GM23338 (cell line): ENCODE measurements at regions not wholly inside any gene's neighbourhood (a gene's known extent, or its start where the extent isn't known, plus 50 kb on each side); places are given as distances from the start of the nearest gene placed in this dataset.

Experiments
- ATAC-seq: fragments of 200-7000 bp; cut with Tn5 transposase; 3 replicates; pipeline ENCODE4 v1.9.1; 2020
- DNase-seq: peaks from one replicate; pipeline ENCODE4 v3.0.0-alpha.2; 2015; ENCODE audit warnings: low spot score
- H2AFZ ChIP-seq: fragments of 200-600 bp; sonication (generic); 2 replicates; pipeline ENCODE4 v1.8.0; 2016; ENCODE audit warnings: antibody characterized with exemption, mild to moderate bottlenecking, moderate library complexity
- H3F3A ChIP-seq: fragments of 200-600 bp; sonication (generic); replicated peaks from 2 replicates; pipeline ENCODE4 v1.8.0; 2017; ENCODE audit warnings: antibody characterized with exemption, mixed run types, low read depth
- H3K27ac ChIP-seq: fragments of 200-600 bp; sonication (generic); 2 replicates; pipeline ENCODE4 v1.6.1; 2016; ENCODE audit warnings: low read depth
- H3K27me3 ChIP-seq: fragments of 200-600 bp; sonication (generic); 2 replicates; pipeline ENCODE4 v1.8.0; 2016; ENCODE audit warnings: mild to moderate bottlenecking, mixed run types, moderate library complexity; ENCODE audit not compliant: insufficient read depth
- H3K36me3 ChIP-seq: fragments of 200-600 bp; sonication (generic); 2 replicates; pipeline ENCODE4 v1.8.0; 2016; ENCODE audit warnings: mild to moderate bottlenecking; ENCODE audit not compliant: insufficient read depth
- H3K4me1 ChIP-seq: fragments of 200-600 bp; sonication (generic); 2 replicates; pipeline ENCODE4 v1.8.0; 2016; ENCODE audit warnings: mild to moderate bottlenecking, moderate library complexity; ENCODE audit not compliant: insufficient read depth
- H3K4me2 ChIP-seq: fragments of 200-600 bp; sonication (generic); 2 replicates; pipeline ENCODE4 v1.7.1; 2017; ENCODE audit warnings: mixed run types
- H3K4me3 ChIP-seq: fragments of 200-600 bp; sonication (generic); 2 replicates; pipeline ENCODE4 v1.6.1; 2016; ENCODE audit warnings: mixed run types
- H3K79me2 ChIP-seq: fragments of 200-600 bp; sonication (generic); replicated peaks from 2 replicates; pipeline ENCODE4 v1.8.0; 2017; ENCODE audit warnings: mild to moderate bottlenecking; ENCODE audit not compliant: insufficient read depth
- H3K9me2 ChIP-seq: fragments of 200-600 bp; sonication (generic); 2 replicates; pipeline ENCODE4 v1.8.0; 2017; ENCODE audit not compliant: insufficient read depth
- H4K20me1 ChIP-seq: fragments of 200-600 bp; sonication (generic); replicated peaks from 2 replicates; pipeline ENCODE4 v1.8.0; 2017; ENCODE audit warnings: mild to moderate bottlenecking; ENCODE audit not compliant: insufficient read depth
- H3K27ac Mint-ChIP-seq: 2 replicates; pipeline ENCODE4 v1.8.0; 2020; ENCODE audit warnings: inconsistent platforms, mild to moderate bottlenecking, moderate library complexity, mixed read lengths
- H3K27me3 Mint-ChIP-seq: 3 replicates; pipeline ENCODE4 v1.8.0; 2022; ENCODE audit warnings: low read depth, mild to moderate bottlenecking, moderate library complexity, mixed read lengths, inconsistent platforms; ENCODE audit not compliant: insufficient read depth, poor library complexity
- H3K36me3 Mint-ChIP-seq: 3 replicates; pipeline ENCODE4 v1.8.0; 2021; ENCODE audit warnings: low read depth, mild to moderate bottlenecking, inconsistent platforms, moderate library complexity, mixed read lengths
- H3K4me1 Mint-ChIP-seq: 3 replicates; pipeline ENCODE4 v1.8.0; 2020; ENCODE audit warnings: mild to moderate bottlenecking, inconsistent platforms, mixed read lengths
- H3K4me3 Mint-ChIP-seq: 3 replicates; pipeline ENCODE4 v1.8.0; 2021; ENCODE audit warnings: moderate library complexity, mild to moderate bottlenecking, inconsistent platforms, mixed read lengths
- H3K9me3 Mint-ChIP-seq: 3 replicates; pipeline ENCODE4 v1.8.0; 2020; ENCODE audit warnings: moderate library complexity, mild to moderate bottlenecking, inconsistent platforms, mixed read lengths
- CREB1 ChIP-seq: fragments of 250-450 bp; sonication (Bioruptor Pico); IDR thresholded peaks from 2 replicates; pipeline ENCODE4 v1.5.0; 2020; ENCODE audit warnings: low read depth, mild to moderate bottlenecking, moderate library complexity
- EZH2 ChIP-seq: fragments of 200-600 bp; sonication (generic); IDR thresholded peaks from one replicate; pipeline ENCODE4 v1.8.0; 2017; ENCODE audit warnings: antibody characterized with exemption, mild to moderate bottlenecking, low read depth; ENCODE audit not compliant: unreplicated experiment
- EZH2phosphoT487 ChIP-seq: fragments of 200-600 bp; sonication (generic); IDR thresholded peaks from one replicate; pipeline ENCODE4 v1.8.1; 2018; ENCODE audit warnings: antibody characterized with exemption; ENCODE audit not compliant: unreplicated experiment
- JUNB ChIP-seq: IDR thresholded peaks from one replicate; pipeline ENCODE4 v1.6.1; 2016; ENCODE audit warnings: antibody characterized with exemption; ENCODE audit not compliant: unreplicated experiment
- NANOG ChIP-seq: IDR thresholded peaks from 2 replicates; pipeline ENCODE4 v1.6.1; 2016; ENCODE audit warnings: antibody characterized with exemption, borderline replicate concordance
- POLR2AphosphoS5 ChIP-seq: IDR thresholded peaks from 2 replicates; pipeline ENCODE4 v1.6.1; 2016; ENCODE audit warnings: antibody characterized with exemption, low read depth
- STAT1 ChIP-seq: IDR thresholded peaks from one replicate; pipeline ENCODE4 v1.6.1; 2016; ENCODE audit warnings: antibody characterized with exemption; ENCODE audit not compliant: unreplicated experiment
- ZNF114 ChIP-seq: fragments of 250-450 bp; sonication (Bioruptor Pico); IDR thresholded peaks from 2 replicates; pipeline ENCODE4 v1.5.0; 2020; ENCODE audit warnings: mild to moderate bottlenecking, moderate library complexity
- ZNF331 ChIP-seq: fragments of 250-450 bp; sonication (Bioruptor Pico); IDR thresholded peaks from 2 replicates; pipeline ENCODE4 v1.5.0; 2020; ENCODE audit warnings: low read depth, mild to moderate bottlenecking, moderate library complexity
- TF ChIP-seq, protein P1 (sequence below): fragments of 250-450 bp; sonication (Bioruptor Pico); IDR thresholded peaks from 2 replicates; pipeline ENCODE4 v1.5.0; 2020; ENCODE audit warnings: mild to moderate bottlenecking, moderate library complexity
- TF ChIP-seq, protein P2 (sequence below), 2 experiments: fragments of 200-600 bp in 1 of 2; sonication (generic) in 1 of 2; conservative IDR thresholded peaks; 2 replicates each; pipeline versions ENCODE4 v1.5.1 to v1.6.1; 2016 to 2017; ENCODE audit warnings: antibody characterized with exemption in 2 of 2, low read depth in 2 of 2, mild to moderate bottlenecking in 2 of 2, moderate library complexity in 1 of 2
- TF ChIP-seq, protein P3 (sequence below): IDR thresholded peaks from 2 replicates; pipeline ENCODE4 v1.6.1; 2016; ENCODE audit warnings: antibody characterized with exemption
- TF ChIP-seq, protein P4 (sequence below): IDR thresholded peaks from one replicate; pipeline ENCODE4 v1.6.1; 2018; ENCODE audit warnings: antibody characterized with exemption; ENCODE audit not compliant: unreplicated experiment

DNA sequence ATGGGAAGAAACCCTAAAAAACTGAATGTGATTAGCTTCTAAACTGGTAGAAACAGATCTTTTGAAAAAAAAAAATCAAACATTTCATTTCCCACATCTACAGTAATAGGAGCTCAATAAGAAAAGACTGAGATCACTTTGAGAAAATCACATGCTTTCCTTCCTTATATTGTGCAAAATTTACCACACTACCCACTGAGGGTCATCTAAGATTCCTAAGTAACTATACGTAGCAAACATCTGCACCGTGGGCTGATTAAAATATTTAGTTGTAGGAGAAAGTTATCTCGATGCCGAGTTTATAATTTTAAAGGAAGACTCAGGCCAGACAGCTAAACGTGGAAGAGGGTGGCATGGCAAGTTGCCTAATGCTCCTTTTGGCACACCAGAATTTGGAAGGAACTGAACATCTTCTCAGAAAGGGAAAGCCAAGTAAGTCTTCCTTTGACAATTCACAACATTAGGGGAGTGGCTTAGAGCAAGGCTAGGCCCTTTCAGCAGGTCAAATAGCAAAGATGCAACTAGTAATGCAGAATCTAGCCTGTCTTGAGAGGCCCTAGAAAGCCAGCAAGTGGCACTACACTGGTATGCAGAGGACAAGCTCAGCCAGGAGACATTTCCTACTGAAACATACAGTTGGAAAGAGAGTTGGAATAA, 128.0 kb downstream of the TMA16 start:
- Histone ChIP-seq H4K20me1 (no peaks in the 10 kb centered on the region), H3K4me3 (no peak overlapping the region), H3K4me1 (no peaks in the 10 kb centered on the region), H3K79me2 (no peaks in the 10 kb centered on the region), H3F3A (no peaks in the 10 kb centered on the region), H3K27me3 (no peaks in the 10 kb centered on the region), H3K9me2 (peaks cover 7% of the 10 kb centered on the region; the same call in 1 of the 2 replicates), H3K4me2 (no peak overlapping the region), H3K36me3 (no peaks in the 10 kb centered on the region), H2AFZ (no peak overlapping the region), H3K27ac (no peak overlapping the region)
- TF ChIP-seq JUNB (no peak), STAT1 (no peak), EZH2 (no peak), EZH2phosphoT487 (no peak), ZNF114 (no peak), ZNF331 (CRISPR knock-in tag) (no peak), NANOG (no peak), CREB1 (no peak), POLR2AphosphoS5 (no peak)
- TF ChIP-seq, protein P1, sequence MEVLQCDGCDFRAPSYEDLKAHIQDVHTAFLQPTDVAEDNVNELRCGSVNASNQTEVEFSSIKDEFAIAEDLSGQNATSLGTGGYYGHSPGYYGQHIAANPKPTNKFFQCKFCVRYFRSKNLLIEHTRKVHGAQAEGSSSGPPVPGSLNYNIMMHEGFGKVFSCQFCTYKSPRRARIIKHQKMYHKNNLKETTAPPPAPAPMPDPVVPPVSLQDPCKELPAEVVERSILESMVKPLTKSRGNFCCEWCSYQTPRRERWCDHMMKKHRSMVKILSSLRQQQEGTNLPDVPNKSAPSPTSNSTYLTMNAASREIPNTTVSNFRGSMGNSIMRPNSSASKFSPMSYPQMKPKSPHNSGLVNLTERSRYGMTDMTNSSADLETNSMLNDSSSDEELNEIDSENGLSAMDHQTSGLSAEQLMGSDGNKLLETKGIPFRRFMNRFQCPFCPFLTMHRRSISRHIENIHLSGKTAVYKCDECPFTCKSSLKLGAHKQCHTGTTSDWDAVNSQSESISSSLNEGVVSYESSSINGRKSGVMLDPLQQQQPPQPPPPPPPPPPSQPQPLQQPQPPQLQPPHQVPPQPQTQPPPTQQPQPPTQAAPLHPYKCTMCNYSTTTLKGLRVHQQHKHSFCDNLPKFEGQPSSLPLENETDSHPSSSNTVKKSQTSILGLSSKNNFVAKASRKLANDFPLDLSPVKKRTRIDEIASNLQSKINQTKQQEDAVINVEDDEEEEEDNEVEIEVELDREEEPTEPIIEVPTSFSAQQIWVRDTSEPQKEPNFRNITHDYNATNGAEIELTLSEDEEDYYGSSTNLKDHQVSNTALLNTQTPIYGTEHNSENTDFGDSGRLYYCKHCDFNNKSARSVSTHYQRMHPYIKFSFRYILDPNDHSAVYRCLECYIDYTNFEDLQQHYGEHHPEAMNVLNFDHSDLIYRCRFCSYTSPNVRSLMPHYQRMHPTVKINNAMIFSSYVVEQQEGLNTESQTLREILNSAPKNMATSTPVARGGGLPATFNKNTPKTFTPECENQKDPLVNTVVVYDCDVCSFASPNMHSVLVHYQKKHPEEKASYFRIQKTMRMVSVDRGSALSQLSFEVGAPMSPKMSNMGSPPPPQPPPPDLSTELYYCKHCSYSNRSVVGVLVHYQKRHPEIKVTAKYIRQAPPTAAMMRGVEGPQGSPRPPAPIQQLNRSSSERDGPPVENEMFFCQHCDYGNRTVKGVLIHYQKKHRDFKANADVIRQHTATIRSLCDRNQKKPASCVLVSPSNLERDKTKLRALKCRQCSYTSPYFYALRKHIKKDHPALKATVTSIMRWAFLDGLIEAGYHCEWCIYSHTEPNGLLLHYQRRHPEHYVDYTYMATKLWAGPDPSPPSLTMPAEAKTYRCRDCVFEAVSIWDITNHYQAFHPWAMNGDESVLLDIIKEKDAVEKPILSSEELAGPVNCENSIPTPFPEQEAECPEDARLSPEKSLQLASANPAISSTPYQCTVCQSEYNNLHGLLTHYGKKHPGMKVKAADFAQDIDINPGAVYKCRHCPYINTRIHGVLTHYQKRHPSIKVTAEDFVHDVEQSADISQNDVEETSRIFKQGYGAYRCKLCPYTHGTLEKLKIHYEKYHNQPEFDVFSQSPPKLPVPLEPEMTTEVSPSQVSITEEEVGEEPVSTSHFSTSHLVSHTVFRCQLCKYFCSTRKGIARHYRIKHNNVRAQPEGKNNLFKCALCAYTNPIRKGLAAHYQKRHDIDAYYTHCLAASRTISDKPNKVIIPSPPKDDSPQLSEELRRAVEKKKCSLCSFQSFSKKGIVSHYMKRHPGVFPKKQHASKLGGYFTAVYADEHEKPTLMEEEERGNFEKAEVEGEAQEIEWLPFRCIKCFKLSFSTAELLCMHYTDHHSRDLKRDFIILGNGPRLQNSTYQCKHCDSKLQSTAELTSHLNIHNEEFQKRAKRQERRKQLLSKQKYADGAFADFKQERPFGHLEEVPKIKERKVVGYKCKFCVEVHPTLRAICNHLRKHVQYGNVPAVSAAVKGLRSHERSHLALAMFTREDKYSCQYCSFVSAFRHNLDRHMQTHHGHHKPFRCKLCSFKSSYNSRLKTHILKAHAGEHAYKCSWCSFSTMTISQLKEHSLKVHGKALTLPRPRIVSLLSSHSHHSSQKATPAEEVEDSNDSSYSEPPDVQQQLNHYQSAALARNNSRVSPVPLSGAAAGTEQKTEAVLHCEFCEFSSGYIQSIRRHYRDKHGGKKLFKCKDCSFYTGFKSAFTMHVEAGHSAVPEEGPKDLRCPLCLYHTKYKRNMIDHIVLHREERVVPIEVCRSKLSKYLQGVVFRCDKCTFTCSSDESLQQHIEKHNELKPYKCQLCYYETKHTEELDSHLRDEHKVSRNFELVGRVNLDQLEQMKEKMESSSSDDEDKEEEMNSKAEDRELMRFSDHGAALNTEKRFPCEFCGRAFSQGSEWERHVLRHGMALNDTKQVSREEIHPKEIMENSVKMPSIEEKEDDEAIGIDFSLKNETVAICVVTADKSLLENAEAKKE (CRISPR knock-in tag), result no peak
- TF ChIP-seq, protein P2, sequence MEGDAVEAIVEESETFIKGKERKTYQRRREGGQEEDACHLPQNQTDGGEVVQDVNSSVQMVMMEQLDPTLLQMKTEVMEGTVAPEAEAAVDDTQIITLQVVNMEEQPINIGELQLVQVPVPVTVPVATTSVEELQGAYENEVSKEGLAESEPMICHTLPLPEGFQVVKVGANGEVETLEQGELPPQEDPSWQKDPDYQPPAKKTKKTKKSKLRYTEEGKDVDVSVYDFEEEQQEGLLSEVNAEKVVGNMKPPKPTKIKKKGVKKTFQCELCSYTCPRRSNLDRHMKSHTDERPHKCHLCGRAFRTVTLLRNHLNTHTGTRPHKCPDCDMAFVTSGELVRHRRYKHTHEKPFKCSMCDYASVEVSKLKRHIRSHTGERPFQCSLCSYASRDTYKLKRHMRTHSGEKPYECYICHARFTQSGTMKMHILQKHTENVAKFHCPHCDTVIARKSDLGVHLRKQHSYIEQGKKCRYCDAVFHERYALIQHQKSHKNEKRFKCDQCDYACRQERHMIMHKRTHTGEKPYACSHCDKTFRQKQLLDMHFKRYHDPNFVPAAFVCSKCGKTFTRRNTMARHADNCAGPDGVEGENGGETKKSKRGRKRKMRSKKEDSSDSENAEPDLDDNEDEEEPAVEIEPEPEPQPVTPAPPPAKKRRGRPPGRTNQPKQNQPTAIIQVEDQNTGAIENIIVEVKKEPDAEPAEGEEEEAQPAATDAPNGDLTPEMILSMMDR (conservative IDR thresholded peaks at IDR 0.05; ENCODE audit: low read depth in 2 of 2), result no peak
- TF ChIP-seq, protein P3, sequence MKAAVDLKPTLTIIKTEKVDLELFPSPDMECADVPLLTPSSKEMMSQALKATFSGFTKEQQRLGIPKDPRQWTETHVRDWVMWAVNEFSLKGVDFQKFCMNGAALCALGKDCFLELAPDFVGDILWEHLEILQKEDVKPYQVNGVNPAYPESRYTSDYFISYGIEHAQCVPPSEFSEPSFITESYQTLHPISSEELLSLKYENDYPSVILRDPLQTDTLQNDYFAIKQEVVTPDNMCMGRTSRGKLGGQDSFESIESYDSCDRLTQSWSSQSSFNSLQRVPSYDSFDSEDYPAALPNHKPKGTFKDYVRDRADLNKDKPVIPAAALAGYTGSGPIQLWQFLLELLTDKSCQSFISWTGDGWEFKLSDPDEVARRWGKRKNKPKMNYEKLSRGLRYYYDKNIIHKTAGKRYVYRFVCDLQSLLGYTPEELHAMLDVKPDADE, result no peak
- TF ChIP-seq, protein P4, sequence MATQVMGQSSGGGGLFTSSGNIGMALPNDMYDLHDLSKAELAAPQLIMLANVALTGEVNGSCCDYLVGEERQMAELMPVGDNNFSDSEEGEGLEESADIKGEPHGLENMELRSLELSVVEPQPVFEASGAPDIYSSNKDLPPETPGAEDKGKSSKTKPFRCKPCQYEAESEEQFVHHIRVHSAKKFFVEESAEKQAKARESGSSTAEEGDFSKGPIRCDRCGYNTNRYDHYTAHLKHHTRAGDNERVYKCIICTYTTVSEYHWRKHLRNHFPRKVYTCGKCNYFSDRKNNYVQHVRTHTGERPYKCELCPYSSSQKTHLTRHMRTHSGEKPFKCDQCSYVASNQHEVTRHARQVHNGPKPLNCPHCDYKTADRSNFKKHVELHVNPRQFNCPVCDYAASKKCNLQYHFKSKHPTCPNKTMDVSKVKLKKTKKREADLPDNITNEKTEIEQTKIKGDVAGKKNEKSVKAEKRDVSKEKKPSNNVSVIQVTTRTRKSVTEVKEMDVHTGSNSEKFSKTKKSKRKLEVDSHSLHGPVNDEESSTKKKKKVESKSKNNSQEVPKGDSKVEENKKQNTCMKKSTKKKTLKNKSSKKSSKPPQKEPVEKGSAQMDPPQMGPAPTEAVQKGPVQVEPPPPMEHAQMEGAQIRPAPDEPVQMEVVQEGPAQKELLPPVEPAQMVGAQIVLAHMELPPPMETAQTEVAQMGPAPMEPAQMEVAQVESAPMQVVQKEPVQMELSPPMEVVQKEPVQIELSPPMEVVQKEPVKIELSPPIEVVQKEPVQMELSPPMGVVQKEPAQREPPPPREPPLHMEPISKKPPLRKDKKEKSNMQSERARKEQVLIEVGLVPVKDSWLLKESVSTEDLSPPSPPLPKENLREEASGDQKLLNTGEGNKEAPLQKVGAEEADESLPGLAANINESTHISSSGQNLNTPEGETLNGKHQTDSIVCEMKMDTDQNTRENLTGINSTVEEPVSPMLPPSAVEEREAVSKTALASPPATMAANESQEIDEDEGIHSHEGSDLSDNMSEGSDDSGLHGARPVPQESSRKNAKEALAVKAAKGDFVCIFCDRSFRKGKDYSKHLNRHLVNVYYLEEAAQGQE, result no peak
- H3K27ac Mint-ChIP-seq, result no peak overlapping the region
- H3K4me1 Mint-ChIP-seq, result no peaks in the 10 kb centered on the region; the same call in 2 of the 3 replicates
- H3K9me3 Mint-ChIP-seq, result no peaks in the 10 kb centered on the region
- no peaks in the 10 kb centered on the region for H3K27me3 Mint-ChIP-seq
- ATAC-seq (no peak), DNase-seq (no peak)
- H3K4me3 Mint-ChIP-seq, result no peak overlapping the region
- H3K36me3 Mint-ChIP-seq, result no peaks in the 10 kb centered on the region
